C4-2B (cell line): ENCODE measurements at regions not wholly inside any gene's neighbourhood (a gene's known extent, or its start where the extent isn't known, plus 50 kb on each side); places are given as distances from the start of the nearest gene placed in this dataset.

Experiments
- CTCF ChIP-seq: fragments of 450-650 bp; conservative IDR thresholded peaks from 2 replicates; pipeline ENCODE4 v1.5.1; 2017; ENCODE audit warnings: mild to moderate bottlenecking
- ZFX ChIP-seq: fragments of 450-650 bp; IDR thresholded peaks from 2 replicates; pipeline ENCODE4 v1.6.1; 2017

- TF ChIP-seq CTCF: no peak
- TF ChIP-seq ZFX: no peak
Observed at GRCh38 chr2:8409461-8410260, 272.2 kb upstream of the ID2 start.
